ENCODE measurements at regions not wholly inside any gene's neighbourhood (a gene's known extent, or its start where the extent isn't known, plus 50 kb on each side); places are given as distances from the start of the nearest gene placed in this dataset.
"Not testable (repeated sequence)": the region's sequence is repeated elsewhere in the genome, so short reads cannot be mapped to it uniquely, and the experiment has no call there.

DNA sequence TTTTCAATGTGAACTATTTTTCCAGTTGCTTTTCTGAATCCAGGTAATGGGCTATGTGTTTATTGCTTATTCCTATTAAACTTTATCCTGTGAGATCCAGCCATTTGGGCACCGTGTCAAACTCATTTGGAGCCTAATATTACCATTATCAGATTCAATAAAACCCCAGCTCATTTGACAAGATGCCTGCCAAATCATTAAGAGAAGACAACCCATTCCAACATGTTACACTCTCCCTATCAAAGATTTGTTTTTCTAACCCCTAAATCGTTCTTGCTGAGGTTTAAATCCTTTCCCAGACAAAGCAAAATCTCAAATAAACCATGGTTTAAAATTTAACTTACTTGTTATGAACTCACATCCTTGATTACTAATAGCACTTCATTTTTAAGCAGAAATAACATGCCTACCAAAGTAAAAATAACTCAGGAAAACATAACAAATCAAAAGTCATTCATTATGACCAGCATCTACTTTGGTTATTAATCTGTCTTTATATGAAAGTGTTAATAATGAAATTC, 130.0 kb upstream of the TCF21 start:
- DNase-seq, result no peak

DNA sequence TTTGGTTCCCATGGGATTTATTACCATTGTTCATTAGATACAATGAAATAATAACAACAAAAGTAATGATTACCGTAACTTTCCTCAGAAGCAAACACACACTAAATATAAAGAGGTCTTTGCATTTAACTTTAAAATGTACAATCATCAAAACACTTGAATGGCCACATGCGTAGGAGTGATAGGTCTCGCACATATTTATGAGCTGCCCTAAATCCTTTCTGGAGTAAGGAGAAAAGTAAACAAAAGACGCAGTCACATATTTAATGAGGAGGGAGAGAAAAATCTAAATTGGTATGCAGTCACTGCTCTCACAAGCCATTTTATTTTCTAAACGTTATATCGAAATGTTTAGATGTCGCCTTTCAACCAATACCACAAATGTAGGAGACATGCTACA, 129.4 kb upstream of the TCF21 start:
- no peak for DNase-seq

DNA sequence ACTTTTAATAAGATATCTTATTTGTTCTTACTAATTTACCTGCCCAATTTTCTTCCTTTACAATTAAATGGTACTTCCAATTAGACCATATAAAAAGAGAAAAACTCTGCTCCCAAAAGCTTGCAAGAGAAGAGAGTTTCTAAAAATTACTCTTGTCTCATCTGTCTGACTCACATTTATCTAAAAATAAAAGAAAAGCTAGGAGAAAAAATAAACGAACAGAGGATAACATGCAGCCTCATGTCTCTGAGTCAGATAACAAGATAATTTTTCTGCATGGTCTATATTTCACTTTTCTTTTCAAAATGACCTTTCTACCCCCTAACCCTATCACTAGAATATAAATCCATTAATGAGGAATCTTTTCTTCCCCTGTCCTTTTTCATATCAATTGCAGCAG, 127.2 kb upstream of the TCF21 start:
- DNase-seq, result no peak

DNA sequence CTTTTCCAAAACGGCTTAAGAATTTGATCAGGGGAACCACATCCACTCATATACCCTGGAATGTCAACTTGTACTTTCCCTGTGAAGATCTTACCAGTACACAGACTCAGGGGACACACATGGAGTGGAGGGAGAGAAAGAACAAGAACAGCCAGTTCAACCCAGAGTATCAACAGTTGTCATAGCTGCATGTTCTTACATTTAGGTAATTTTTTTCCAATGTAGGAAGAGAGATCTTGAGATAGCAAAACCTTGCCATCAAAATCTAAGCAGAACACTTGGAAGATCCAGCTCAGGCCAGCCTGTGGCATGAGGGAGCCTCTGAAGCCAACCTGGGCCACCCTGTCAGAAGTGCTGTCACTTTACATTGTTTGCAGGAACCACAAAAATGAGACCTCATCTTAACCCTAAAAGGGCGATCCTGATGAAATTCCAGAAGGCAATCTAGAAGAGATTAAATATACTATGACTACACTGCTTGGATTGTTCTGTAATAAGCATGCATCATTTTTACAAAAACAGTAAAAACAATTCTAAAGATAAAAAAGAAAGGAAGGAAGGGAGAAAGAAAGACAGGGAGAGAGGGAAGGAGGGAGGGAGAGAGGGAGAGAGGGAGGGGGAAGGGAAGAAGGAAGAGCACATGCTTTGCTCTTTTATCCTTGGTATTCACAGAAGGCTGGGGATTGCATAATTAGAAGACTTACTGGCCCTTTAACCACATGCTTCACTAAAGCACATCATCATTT, 124.7 kb upstream of the TCF21 start:
- no peak for DNase-seq

DNA sequence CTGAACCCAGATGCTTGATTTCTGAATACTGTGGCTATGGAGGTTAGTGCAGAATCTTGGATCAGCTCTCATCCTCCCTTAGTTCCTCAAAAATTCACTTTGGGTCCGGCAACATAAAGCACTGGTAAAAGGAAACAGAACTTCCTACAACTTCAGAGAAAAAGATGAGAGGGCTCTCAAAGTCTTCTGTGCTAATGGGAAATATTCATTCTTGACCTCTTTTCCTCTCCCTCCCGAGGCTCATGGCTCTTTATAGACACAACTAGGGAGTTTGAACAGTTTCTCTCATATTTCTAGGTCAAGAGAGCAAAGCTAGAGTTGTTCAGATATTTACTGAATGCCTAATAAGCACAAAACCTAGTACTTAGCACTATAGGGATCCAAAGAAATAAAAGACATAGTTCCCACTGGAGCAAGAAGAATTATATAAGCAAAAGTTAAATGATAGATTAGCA, 124.1 kb upstream of the TCF21 start:
- no peak for DNase-seq

DNA sequence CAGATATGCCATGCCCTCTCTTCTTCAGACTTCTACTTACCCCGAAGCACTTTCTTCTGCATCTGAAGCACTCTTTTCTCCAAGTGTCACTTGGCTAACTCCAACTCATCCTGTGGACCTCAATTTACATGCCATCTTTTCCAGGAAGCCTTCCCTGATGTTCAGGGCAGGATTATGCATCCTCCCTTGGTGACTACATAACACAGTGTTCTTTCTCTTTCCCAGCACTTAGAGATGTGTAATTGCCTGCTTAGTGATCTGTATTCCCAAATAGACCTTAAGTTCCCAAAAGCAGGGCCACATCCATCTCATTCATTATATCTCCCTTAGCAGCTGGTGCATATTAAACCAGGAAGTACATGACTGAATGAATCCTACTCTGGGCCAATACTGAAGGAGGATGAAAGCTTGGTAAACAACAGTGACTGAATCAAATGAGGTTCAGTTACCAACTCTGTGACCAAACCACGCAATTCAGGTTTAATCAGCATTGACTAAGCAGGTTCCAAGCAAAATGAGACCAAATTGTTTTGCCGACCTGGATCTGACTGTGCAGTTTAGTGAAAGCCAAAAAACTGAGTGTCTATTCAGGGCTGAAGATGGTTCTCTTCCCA, 121.4 kb upstream of the TCF21 start:
- no peak for DNase-seq

DNA sequence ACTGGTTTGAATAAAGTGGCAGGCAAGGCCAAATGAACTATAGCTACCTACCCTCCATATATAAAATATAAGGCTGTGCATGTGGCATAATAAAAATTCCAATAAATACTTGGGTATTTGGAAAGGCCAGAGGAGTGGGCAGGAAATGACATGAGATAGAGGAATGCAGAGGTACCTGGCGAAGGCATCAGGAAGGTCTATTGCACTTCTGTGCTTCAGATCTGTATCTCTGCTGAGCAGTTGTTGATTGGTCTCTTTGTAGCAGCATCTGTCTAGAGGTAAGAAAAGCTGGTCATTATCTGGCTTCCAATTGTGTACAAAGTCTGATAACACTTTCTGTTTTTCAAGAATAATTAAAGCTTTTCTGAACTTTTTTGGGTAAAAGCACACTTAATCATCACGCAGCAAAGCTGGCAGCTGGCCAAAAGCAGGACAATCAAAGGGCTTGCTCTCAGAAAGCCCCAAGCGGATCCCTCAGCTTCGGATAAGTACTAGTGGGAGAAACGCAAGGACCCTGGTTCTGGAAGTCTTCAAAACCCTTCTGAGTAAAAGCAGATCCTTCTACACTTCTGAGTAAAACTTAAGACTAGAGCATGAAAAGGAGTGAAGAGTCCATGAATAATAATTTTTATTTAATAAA, 120.1 kb upstream of the TCF21 start:
- DNase-seq, result no peak

DNA sequence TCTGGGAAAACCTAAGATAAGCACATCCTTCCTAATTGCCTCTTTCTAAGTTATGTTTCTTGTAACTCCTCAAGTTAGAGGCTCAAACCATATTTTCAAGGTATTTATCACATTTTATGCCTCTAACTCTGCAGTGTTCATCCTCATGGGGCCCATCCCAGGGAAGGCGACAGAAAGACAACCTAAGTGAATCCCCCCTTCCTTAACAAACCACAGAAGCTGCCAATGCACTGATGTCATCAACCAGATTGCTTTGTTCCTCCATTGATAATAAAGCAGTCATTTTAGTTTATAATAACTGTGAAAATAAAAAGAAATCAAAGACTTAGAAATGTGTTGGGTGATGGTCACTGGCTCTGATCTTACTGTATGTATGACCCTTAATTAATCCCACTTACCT, 119.5 kb upstream of the TCF21 start:
- DNase-seq, result no peak

DNA sequence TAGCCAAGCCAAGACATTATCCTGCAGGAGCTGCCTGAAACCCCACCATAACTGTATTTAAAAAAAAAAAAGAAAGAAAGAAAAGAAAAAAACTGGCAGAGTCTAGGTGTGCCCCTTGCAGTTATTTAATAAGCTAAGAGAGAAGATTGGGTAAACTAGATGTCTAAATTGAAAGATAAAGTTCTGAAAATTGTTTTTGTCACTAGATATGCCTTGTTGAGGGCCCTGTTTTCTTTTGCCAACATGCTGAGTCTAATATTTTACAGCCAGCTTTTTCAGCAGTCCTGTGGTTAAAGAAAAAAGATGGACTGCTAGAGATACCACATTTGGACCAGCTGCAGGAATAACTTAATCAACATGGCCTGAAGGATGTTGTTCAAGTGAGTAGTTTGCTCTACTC, 116.3 kb upstream of the TCF21 start:
- DNase-seq, result no peak

DNA sequence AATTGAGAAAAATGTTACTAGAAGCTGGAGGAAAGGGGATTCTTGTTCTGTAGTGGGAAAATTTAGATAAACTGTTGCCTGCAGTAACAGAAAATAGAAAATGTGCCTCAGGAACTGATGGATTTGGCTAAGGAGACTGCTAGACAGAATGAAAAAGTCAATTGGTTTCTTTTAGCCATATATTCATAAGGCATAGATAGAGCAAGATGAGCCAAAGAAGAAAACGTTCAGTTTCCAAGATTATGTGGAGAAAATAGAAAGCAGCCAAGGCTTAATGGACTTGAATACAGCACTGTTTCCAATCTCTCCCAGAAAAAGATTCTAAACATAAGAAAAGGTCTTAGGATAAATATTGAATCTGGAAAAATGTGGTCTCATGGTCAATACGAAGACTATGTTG, 115.1 kb upstream of the TCF21 start:
- no peak for DNase-seq

DNA sequence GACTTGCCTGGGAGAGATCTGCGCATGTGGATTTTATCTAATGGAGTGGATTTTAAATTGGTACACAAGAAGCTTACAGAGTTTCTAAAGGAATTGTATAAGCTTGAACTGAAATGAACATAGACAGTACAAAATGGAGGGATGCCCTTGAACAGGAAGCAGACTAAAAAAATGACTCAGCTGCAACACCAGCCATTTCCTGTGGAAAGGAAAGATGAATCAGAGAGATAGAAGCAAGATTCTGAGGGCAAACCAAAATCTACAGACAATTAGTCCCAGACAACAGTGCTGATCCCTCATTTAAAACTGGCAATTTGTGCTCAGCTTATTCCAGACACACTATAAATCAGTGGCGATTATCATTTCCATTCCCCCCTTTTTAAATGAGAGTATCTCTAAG, 114.6 kb upstream of the TCF21 start:
- no peak for DNase-seq

DNA sequence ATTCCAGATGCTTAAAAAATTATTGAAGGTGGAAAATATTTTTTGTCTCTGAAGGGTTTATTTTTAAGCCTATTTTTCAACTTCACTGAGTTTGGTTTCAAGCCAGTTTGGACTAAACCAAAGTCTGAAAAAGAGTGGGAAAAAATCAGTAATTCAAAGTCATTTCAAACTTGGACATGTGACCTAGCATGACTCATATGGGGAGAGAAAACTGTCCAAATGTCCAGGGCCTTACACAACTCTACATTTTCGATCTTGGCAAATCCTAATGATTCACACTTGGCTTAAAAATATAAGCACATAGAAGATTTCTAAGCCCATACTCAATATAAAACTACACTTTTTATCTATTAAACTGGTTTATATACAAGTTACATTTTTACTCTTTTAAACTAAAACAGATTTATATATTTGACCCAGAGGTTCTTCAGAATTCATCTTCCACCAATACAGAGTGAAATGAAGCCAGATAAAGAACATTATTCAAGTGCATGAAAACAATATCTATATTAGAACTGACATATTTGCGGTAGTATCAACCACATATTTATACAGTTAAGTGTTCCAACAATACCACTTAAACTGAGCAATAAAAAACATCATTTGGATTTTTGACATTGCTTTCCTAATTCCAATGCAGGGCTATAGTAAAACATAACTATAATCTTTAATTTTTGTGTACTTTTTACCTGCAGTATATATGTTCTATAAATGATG, 110.3 kb upstream of the TCF21 start:
- DNase-seq, result no peak

DNA sequence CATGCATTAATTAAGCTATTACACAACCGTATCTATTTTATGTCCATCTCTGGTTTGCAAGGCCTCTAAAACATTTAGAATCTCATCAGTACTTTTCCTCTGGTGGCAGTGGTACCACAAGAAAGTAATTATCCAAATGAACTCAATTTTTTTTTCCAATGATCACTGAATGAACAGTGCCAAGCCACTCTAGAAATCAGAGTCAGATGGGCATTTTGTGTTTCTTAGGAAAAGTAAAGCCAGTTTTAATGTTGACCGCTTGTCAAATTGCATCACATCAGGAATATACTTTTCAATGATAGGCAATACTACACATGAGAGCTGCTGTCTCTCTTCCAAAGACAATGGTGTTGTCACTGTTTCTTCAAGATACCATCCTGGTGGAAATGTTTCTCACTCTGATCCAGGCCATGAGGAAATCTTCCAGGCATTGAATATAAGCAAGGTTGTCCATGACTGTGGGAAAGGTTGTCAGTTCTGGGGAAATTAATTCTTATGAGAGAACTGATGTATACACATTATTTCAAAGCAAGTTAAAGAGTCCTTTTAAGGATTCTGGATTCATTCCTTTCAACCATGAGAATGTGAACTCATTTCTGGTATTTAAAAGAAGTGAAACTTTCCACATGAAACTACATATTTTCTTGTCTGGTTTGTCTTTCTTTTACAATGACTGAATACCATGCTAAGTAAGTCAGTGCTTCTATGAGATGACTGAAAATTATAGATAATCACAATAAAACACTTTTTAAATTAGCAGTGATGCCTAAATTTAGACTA, 108.8 kb upstream of the TCF21 start:
- no peak for DNase-seq

DNA sequence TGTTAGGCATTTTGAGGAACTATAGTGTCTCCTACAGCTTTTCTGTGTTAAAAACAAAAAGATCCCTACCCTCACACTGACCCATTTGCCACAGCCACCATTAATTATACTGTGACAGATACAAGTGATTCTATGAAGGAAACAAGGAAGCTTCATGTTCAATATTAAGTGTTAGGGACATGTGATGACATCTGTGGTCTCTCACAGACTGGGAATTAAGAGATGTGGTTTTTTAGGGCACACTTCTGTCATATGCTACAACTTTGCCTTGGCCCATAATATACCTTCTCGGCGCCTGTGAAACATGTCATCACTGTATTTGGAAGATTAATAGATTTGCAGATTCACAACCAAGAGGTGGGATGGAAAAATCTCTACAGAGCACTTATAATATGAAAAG, 102.9 kb upstream of the TCF21 start:
- DNase-seq, result no peak

DNA sequence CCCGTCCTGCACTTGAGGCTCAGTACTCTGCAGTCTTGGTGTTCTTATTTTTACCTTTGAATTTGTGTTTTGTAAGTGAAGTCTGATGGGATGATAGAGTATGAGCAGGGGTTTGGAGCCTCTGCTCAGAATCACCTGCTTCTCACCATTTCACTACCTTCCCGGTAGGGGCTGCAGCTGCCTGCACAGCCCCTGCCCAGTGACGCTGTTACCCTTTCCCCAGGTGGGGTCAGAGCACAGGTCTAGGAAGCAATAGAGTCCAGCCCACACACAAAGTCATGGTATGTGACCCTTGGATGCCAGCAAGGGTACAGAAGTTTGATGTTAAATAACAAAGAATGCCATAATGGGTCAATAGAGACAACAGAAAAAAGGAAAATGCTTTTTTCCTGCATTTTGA, 101.8 kb upstream of the TCF21 start:
- DNase-seq, result no peak

DNA sequence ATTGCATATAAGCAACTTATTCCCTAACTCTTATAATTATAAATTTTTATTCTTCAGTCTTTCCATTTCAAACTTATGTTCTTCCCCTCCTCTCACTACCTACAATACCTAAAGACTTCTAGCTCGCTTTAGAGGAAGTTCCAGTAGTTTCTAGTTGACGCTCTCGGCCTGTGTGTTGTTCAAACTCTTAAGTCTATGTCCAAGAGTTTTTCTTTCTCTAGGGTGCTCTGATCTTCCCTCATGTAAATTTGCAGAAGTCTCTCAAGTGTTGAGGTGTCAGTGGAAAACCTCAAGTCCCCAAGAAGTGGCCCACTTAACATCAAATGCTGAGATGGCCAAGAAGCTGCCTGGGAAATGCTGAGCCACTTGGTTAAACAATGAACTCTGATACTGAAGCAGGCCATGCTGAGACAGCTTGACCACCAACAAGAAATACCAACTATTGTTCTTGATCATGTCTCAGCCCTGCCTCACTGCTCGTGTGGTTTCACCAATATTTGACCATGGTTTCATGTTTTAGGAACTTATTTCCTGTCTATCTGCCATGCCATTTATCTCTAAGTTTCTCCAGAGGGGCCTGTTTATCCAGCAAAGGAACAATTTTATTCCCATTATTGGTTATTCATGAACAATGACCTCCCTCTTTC, 100.9 kb upstream of the TCF21 start:
- DNase-seq, result no peak

DNA sequence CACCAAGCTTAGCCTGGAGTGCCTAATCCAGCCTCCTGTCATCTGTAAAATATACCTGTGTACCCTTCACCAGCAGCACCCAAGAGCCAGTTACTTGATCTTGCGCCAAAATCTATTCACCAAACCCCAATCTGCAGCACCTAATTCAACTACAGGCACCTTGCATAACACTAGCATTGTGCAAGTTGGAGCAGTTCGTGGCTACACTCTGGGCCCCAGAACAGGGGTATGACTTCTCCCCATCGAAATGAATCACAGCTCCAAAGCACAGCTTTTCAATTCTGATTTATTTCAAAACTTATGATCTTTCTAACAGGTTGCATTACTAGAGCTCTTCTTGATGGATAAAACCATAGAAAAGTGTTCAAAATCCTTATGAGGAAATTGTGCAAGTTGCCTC, 100.4 kb upstream of the TCF21 start:
- no peak for DNase-seq

DNA sequence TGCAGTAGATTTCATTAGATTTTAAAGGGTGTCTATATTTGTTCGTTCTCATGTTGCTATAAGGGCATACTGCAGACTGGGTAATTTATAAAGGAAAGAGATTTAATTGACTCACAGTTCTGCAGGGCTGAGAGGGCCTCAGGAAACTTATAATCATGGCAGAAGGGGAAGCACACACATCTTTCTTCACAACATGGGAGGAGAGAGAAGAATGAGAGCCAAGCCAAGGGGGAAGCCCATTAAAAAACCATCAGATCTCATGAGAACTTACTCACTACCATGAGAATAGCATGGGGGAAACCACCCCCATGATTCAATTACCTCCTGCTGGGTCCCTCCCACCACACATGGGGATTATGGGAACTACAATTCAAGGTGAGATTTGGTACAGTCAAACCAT, 99.5 kb upstream of the TCF21 start:
- DNase-seq, result not testable (repeated sequence)

DNA sequence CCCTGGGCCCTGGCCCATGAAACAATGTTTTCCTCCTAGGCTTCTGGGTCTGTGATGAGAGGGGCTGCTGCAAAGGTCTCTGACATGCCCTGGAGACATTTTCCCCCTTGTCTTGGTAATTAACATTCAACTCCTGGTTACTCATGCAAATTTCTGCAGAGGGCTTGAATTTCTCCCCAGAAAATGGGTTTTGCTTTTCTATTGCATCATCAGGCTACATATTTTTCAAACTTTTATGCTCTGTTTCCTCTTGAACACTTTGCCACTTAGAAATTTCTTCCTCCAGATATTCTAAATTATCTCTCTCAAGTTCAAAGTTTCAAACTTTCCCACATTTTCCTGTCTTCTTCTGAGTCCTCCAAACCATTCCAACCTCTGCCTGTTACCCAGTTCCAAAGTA, 98.2 kb upstream of the TCF21 start:
- not testable (repeated sequence) for DNase-seq

DNA sequence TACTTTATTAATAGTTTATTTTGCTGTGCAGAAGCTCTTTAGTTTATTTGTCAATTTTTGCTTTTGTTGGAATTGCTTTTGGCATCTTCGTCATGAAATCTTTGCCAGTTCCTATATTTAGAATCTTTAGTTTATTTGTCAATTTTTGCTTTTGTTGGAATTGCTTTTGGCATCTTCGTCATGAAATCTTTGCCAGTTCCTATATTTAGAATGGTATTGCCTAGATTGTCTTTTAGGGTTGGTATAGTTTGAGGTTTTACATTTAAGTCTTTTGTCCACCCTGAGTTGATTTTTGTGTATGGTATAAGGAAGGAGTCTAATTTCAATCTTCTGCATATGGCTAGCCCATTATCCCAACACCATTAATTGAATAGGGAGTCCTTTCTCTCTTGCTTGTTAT, 93.9 kb upstream of the TCF21 start:
- not testable (repeated sequence) for DNase-seq

DNA sequence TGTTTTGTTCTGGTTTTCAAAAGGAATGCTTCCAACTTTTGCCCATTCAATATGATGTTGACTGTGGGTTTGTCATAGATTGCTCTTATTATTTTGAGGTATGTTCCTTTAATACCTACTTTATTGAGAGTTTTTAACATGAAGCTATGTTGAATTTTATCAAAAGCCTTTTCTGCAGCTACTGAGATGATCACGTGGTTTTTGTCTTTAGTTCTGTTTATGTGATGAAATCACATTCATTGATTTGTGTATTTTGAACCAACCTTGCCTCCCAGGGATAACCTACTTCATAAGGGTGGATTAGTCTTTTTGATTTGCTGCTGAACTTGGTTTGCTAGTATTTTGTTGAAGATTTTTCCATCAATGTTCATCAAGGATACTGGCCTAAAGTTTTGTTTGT, 92.7 kb upstream of the TCF21 start:
- DNase-seq, result no peak

DNA sequence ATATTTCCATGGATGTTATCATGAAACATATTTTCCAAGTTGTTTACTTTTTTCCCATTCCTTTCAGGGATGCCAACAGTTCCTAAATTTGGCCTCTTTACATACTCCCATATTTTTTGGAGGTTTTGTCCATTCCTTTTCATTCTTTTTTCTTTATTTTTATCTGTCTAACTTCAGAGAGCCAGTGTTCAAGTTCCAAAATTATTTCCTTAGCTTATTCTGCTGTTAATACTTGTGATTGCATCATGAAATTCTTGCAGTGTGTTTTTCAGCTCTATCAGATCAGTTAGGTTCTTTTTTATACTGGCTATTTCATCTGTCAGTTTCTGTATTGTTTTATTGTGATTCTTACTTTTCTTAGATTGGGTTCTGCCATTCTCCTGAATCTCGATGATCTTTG, 89.9 kb upstream of the TCF21 start:
- no peak for DNase-seq

Measured in NCI-H345 (cell line).